HG03066 (cell line): ENCODE measurements at regions not wholly inside any gene's neighbourhood (a gene's known extent, or its start where the extent isn't known, plus 50 kb on each side); places are given as distances from the start of the nearest gene placed in this dataset.
A peak's percentile ranks its signal among the peaks of the same experiment; 100 is the strongest.
"Not testable (repeated sequence)": the region's sequence is repeated elsewhere in the genome, so short reads cannot be mapped to it uniquely, and the experiment has no call there.

Experiments used
- ATAC-seq: cut with Tn5 transposase; IDR thresholded peaks from one replicate; pipeline ENCODE4 v1.9.1; 2021; ENCODE audit warnings: low read depth; ENCODE audit not compliant: unreplicated experiment

DNA sequence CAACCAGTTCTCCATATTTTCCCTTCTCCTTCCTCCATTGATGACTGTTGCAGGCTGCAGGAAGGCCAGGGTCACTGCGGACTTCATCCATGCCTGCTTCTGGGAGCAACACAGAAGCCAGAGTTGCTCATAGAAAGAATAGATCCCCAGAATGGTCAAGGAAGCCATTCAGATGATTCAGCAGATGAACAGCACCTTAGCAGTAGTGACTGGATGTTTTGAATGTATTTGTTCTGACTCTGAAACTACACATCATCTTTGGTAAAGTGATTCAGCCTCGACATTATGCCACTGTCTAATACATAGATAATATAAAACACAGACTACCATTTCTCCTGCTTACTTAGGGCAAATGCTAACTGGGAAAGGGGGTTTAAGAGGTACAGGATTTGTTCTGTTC lies 411.6 kb downstream of the RND3 start:
- ATAC-seq = no peak

GRCh38 chr2:150066490-150066889 lies 421.0 kb downstream of the RND3 start:
- no peak for ATAC-seq

DNA sequence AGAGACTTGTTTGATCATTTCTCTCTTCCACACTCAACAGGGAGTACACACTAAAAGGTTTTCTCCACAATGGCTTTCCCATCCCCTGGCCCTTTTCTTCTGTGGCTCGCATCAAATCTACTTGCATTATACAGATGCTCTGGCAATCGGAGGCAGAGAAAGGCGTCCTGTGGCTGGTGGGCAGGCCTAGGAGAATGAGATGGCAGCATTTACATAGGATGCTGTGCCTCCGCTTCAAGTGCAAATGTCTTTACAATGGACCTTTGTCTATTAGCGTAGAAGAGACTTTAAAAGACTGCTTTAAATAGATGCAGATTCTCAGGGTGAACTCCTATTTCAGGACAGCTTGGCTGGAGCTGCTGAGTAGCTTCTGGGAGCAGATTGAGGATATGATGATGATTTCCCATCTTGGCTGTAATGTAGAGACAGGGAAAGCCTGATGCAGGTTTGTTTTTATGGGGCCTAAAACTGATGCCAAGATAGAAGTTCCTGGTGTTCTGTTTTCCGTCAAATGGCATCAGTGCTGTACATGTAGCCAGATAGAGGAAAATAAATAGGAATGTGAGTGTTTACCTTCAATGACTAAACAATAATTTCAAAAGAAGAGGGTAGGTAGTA lies 423.4 kb downstream of the RND3 start:
- no peak for ATAC-seq

- no peak for ATAC-seq
These were observed 424.0 kb downstream of the RND3 start for GRCh38 chr2:150063432-150063889.

DNA sequence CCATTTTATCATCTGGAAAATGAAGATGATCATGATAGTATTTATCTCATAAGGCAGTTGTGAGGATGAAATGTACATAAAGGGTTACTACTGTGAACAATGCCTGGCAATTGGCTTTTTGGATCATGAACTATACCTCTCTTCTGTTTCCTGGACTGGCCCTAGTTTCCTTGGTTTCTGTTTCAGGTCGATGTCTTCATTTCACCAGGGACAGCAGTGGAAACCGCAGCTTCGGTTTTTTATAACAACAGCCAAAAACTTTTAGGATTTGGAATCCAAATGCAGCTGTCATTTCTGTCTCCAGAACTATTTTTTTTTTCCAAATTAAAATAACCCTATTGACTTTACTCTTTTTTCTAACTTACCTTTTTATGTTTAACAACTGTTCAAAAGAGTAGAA lies 425.1 kb downstream of the RND3 start:
- ATAC-seq = no peak

DNA sequence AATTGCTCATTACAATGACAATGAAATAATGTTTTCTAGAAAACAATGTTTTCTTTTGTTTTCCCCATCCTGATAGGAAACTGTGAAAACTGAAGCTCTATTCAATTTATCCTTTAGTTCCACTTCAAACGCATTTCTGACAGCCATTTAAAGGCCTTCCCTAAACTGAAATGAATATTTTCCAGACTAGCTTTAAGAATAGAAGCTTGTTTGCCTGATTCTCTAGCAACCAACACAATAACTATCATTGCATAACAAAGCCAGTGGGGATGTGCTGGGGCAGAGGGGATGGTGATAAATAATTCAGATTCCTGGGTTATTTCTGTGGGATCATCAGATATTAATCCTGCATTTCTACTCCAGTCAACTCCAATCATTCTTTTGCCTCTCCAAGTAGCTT lies 427.1 kb downstream of the RND3 start:
- no peak for ATAC-seq

GRCh38 chr2:150059676-150060075 lies 427.8 kb downstream of the RND3 start:
- ATAC-seq = not testable (repeated sequence)

- ATAC-seq = no peak
These were observed 435.0 kb downstream of the RND3 start for GRCh38 chr2:150052457-150052856.

- ATAC-seq = peak; percentile 58
These were observed 436.5 kb downstream of the RND3 start for GRCh38 chr2:150051004-150051403.

- ATAC-seq = no peak
These were observed 437.4 kb downstream of the RND3 start for GRCh38 chr2:150050036-150050435.

DNA sequence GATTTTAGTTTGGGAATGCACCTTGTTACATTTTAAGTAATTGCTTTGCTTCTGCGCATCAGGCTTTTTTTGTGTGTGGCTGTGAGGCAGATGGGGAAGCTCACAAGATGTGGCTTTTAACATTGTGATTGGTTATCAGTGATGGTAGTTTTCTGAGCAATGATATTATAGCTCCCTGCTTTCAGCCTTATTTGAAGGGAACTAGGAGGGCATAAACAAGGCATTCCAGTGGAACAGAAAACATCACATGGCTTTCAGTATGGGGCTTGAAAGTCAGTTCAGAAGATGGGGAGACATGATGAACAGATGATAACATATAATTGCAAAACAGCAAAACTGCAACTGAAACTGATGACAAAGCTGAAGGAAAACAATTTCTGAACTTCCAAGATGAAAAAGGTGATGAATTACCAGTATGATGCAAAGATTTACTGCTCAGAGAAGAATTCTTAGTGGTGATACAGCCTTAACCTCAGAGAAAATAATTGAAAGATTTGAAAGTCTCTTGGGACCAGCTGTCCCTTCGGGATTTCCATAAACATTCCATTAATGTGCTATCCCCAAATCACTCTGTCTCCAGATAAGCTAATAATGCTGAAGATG lies 439.7 kb downstream of the RND3 start:
- no peak for ATAC-seq

DNA sequence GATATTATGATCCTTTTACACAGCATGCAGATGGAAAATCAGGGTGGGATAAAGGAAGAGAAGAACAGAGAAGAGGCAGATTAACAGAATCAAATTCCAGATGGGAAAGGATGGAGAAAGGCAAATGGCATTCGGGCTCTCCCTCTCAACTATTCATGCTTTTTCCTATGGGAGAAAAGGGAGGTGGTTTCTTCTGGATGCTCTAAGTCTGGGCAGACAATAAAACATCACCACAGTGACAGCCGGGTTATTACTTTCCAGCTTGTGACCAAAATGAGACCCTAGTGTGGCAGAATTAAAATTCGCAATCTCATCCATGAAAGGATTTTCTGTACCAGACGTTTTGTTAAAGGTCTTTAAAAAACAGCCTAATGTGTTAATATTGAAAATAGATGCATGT lies 440.7 kb downstream of the RND3 start:
- ATAC-seq = no peak

GRCh38 chr2:150046211-150046610 lies 441.3 kb downstream of the RND3 start:
- ATAC-seq = no peak

DNA sequence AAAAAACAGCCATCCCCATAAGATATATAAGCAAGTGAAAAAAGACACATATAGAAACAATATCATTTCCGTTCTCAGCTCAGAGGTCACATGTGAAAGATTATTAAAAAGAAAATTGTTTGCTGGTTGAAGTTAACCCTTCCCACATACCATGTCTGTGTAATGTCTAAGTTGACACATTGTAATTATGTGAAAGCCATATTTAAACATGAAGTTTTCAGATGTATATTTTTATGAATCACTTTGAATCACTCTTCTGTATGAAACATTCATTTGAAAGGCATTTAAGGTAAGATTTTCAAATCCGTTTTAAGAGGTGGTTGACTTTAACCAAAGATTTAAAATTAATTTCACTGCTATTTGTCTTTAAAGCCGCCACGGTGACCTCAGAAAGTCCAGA lies 441.9 kb downstream of the RND3 start:
- ATAC-seq = no peak

DNA sequence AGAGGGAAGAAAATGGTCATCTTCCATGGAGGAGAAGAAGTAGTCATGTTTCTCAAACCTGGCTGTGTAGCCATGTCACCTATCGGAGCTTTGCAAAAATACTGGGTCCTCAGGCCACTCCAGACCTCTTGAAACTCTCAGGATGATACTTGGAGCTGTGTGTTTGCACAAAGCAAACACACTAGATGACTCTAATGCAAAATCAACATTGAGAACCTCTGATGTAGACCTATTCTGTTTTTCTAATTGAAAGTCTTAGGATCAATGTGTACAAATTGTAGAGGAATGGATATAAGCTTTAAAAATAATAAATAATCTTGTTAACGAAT lies 444.3 kb downstream of the RND3 start:
- no peak for ATAC-seq

GRCh38 chr2:150042500-150043171 lies 444.8 kb downstream of the RND3 start:
- ATAC-seq = no peak

DNA sequence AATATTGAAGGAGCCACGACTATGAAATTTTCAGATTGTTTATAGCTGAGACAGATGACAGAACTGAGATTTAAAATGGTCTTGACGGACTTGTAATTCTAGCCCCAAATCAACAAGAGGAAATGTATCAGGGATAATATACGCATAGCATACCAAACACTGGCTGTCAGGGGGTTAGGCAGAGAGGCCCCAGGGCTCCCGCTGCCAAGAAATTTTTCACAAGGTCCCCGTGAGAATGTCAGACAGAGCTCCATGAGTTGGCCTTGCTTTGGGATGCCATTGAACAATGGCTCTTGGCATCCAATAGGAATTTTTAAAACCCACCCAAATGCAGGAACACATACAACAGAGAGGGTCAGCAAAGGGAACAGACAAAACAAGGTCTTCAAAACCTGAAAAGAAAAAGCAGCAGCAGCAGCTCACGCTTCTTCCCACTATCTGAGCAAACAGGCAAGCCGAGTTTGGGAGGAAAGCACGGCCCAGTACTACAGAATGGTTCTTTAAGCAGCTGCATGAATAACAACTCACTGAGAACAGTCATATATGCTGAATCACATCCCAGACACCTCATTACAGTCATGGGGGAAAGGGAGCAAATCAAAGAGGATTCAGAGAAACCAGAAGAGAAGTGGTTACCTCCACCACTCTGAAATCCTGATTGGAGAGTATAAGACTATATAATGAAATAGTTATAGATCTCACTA lies 445.6 kb downstream of the RND3 start:
- no peak for ATAC-seq

DNA sequence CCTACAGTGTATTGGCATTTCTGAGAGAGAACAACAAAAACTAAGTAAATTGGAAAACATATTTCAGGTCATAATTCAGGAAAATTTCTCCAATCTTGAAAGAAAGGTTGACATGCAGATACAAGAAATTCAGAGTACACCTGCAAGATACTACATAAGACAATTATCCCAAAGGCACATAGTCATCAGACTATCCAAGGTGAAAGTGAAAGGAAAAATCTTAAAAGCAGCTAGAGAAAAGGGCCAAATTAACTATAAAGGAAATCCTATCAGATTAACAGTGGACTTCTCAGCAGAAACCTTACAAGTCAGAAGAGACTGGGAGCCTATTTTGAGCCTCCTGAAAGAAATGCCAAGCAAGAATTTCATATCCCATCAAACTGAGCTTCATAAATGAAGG lies 449.0 kb upstream of the MMADHC start:
- no peak for ATAC-seq

- no peak for ATAC-seq
These were observed 447.1 kb upstream of the MMADHC start for GRCh38 chr2:150034665-150035064.

DNA sequence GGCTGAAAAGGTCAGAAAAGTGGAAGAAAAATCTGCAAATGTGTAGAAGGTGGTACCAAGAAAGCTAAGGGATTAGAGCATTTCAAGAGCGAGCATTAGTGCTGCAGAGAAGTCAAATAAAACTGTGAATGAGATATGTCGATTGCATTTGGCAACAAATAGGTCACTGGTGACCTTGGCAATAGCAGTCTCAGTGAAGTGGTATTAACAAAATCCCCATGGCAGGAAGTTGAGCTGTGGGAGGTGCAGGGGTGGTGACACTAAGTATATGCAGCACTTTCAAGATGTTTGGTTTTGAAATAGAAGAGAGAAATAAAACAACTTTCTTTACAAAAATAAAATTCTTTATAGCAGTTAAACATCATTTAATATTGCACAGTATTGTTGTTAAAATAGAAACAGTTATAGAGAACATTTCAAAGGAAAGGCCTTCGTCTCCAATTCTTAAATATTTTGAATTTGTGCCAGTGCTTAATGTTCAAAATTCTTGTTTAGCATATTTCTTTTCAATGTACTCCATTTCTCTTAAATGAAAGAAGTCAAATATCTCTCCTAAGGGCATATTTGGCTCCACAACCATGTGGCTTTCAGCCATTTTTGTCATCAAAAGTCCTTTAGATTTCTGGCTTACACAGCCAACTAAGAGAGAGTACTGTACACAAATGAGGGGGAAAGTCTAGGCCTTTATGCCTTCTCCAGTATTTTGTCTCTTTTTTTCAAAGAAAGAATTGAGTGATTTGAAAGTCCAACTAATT lies 443.0 kb upstream of the MMADHC start:
- ATAC-seq = no peak

GRCh38 chr2:150028322-150028721 lies 440.7 kb upstream of the MMADHC start:
- ATAC-seq = no peak
